Fibroblast of pulmonary artery (primary cell): ENCODE measurements at regions not wholly inside any gene's neighbourhood (a gene's known extent, or its start where the extent isn't known, plus 50 kb on each side); places are given as distances from the start of the nearest gene placed in this dataset.
A peak's percentile ranks its signal among the peaks of the same experiment; 100 is the strongest.
"Not testable (repeated sequence)": the region's sequence is repeated elsewhere in the genome, so short reads cannot be mapped to it uniquely, and the experiment has no call there.

ENCODE experiments used
- DNase-seq: peaks from one replicate; pipeline ENCODE4 v3.0.0-alpha.2; 2010; ENCODE audit warnings: low read depth
- H3K4me3 ChIP-seq: replicated peaks from 2 replicates; pipeline ENCODE4 v1.5.1; 2011; ENCODE audit warnings: low read depth, mild to moderate bottlenecking, control low read depth, low read length, moderate library complexity
- CTCF ChIP-seq: IDR thresholded peaks from 2 replicates; pipeline ENCODE4 v1.5.1; 2011; ENCODE audit warnings: mild to moderate bottlenecking, control low read depth, low read length, inconsistent platforms; ENCODE audit errors: missing control alignments

GRCh38 chr3:18992709-18993108, 155.6 kb upstream of the KCNH8 start:
- no peak for DNase-seq
- H3K4me3 ChIP-seq = no peak overlapping the region
- no peak for TF ChIP-seq CTCF

GRCh38 chr3:18989237-18989795, 159.0 kb upstream of the KCNH8 start:
- no peak for DNase-seq
- TF ChIP-seq CTCF = no peak
- no peak overlapping the region for H3K4me3 ChIP-seq

DNA sequence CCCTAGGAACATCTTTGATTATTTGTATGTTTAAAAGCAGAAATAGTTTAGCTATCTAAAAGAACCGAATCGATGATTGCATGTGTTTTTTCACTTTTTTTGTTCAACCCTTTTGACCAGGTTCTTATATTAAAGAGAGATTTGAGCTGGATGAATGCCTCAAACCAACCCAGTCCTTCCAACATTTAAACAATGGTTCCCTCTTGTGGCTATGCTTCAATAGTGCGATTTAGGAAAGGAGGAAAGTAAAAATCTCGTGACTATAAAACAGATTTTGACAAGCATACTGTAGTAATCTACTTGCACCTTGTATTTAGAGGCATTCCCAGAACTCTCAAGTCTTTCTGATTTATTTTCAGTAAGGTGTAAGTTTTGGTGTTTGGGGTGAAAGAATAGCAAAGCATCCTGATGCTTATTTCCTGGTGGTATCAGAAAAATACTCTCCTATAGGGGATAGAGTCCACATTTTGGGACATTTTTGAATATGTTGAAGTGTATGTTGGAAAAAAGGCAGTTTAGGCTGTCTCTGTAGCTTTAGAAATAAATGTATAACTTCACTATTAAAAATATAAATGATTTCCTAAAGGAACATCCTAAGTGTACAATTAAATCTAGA, 159.6 kb upstream of the KCNH8 start:
- peak; percentile 47 for TF ChIP-seq CTCF
- DNase-seq = peak; percentile 40
- no peak overlapping the region for H3K4me3 ChIP-seq

DNA sequence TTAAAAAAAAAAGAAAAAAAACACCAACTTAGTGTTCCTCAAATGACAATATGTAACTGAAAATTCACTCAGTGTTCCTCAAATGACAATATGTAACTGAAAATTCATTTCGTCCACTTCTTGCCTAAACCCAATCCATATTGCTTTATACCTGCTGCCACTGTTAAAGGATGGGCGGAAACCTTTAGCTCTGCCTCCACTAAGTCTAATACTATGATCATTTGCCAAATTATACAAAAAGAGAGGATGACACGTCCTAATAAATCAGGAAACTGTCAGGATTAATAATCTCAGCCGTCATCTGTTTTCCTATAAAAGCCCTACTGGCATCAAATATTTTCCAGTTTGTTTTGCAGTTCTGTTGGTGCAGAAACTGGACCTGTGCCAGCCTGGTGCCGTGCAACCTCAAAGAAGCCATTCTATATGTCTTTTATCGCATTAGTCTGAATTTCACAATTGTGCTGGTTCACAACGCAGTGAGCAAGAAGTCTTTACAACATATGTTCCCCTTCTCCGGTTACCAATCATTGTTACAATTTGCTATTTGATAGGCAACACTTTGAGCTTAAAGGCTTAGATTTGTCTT, 160.4 kb upstream of the KCNH8 start:
- no peak for DNase-seq
- no peak for TF ChIP-seq CTCF
- no peak overlapping the region for H3K4me3 ChIP-seq

DNA sequence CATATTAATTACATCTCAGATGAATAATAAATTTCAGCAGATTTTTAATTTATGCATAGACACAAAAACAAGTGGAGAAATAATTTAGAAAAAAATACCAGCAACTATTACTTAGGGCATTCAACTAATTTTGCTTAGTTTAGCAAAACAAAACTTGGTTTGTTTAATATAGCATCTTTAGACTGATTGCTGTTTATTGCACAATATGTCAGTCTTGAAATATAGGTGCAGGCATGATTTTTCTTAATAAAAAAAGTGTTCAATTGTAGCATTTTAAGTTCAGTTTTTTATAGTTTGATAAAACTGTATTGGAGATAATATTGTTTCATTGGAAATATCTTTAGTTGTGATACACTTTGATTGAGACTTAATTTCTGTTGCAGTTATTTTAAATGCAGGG, 161.2 kb upstream of the KCNH8 start:
- DNase-seq = no peak
- H3K4me3 ChIP-seq = no peak overlapping the region
- TF ChIP-seq CTCF = no peak

DNA sequence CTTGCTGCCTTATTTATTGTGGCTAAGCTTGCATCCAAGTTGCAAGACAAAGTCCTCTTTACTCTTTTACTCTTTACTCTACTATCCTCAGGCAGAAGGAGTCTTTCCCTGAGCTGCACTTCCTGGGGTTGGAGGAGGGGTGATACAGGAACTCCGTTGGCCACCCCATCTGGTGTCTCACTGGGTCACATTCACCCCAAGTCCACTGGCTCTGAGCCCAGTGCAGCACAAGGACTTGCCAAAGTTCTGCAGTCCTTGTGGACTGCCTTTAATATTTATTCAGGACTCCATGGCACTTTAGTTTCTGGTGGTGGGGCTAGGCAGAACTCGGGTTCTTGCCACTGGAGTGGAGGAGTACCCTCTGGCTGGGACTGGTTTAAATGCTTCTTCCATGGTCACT, 165.4 kb upstream of the KCNH8 start:
- H3K4me3 ChIP-seq = no peak overlapping the region
- DNase-seq = no peak
- no peak for TF ChIP-seq CTCF

- not testable (repeated sequence) for DNase-seq, H3K4me3 ChIP-seq
These were observed 172.2 kb upstream of the KCNH8 start for GRCh38 chr3:18976102-18976501.
